A673 (cell line): ENCODE measurements at regions not wholly inside any gene's neighbourhood (a gene's known extent, or its start where the extent isn't known, plus 50 kb on each side); places are given as distances from the start of the nearest gene placed in this dataset.

Experiments used
- BruUV-seq: library from RNA; stranded (reverse); fragments of 400-500 nt; replicated peaks from 2 replicates; lab custom pipeline; 2021; lab: Mats Ljungman, UMichigan
- CTCF ChIA-PET: fragments of 300-600 bp; sonication (Branson Sonifier 250); formaldehyde crosslinking; loops from one replicate; lab custom pipeline; 2022; ENCODE audit warnings: antibody characterized with exemption; lab: Charles Lee
- POLR2A ChIA-PET: fragments of 300-600 bp; sonication (Branson Sonifier 250); formaldehyde crosslinking; loops from one replicate; lab custom pipeline; 2022; ENCODE audit warnings: antibody characterized with exemption; ENCODE audit not compliant: low non-redundant PET; lab: Charles Lee
- DNase-seq: peaks from one replicate; pipeline ENCODE4 v3.0.0-alpha.2; 2015; ENCODE audit warnings: low spot score
- H3K27ac ChIP-seq: fragments of 200-600 bp; sonication (generic); 2 replicates; pipeline ENCODE4 v1.5.1; 2016; ENCODE audit warnings: mixed run types, low read depth, mild to moderate bottlenecking, mixed read lengths, antibody characterized with exemption, low read length; ENCODE audit not compliant: poor library complexity, severe bottlenecking
- H3K27me3 ChIP-seq: fragments of 200-600 bp; sonication (generic); replicated peaks from 2 replicates; pipeline ENCODE4 v1.6.1; 2017; ENCODE audit warnings: mixed run types, low read depth, mild to moderate bottlenecking, mixed read lengths, antibody characterized with exemption, low read length; ENCODE audit not compliant: insufficient read depth, poor library complexity
- H3K36me3 ChIP-seq: fragments of 200-600 bp; sonication (generic); 2 replicates; pipeline ENCODE4 v1.6.1; 2016; ENCODE audit warnings: mixed run types, mild to moderate bottlenecking, mixed read lengths, antibody characterized with exemption, low read length; ENCODE audit not compliant: insufficient read depth, poor library complexity, severe bottlenecking
- H3K4me1 ChIP-seq: fragments of 200-600 bp; sonication (generic); 2 replicates; pipeline ENCODE4 v1.6.1; 2017; ENCODE audit warnings: mixed run types, mild to moderate bottlenecking, mixed read lengths, antibody characterized with exemption, low read length; ENCODE audit not compliant: insufficient read depth, poor library complexity, severe bottlenecking
- H3K4me3 ChIP-seq: fragments of 200-600 bp; sonication (generic); 2 replicates; pipeline ENCODE4 v1.5.1; 2016; ENCODE audit warnings: low read depth, mixed run types, mild to moderate bottlenecking, mixed read lengths, low read length; ENCODE audit not compliant: poor library complexity, severe bottlenecking
- H3K9me3 ChIP-seq: fragments of 200-600 bp; sonication (generic); 2 replicates; pipeline ENCODE4 v1.6.1; 2016; ENCODE audit warnings: mixed run types, low read depth, mild to moderate bottlenecking, mixed read lengths, antibody characterized with exemption, low read length; ENCODE audit not compliant: poor library complexity, severe bottlenecking
- EZH2 ChIP-seq: fragments of 200-600 bp; sonication (generic); IDR thresholded peaks from 2 replicates; pipeline ENCODE4 v1.6.1; 2017; ENCODE audit warnings: borderline replicate concordance, low read depth, mild to moderate bottlenecking, mixed read lengths, antibody characterized with exemption, low read length; ENCODE audit not compliant: poor library complexity, severe bottlenecking
- intact Hi-C: fragments of 100-400 bp; cut with micrococcal nuclease; formaldehyde crosslinking; loops from one replicate; pipeline ENCODE4 v1.10.0; 2022; ENCODE audit not compliant: unreplicated experiment
- TF ChIP-seq, protein P1 (sequence below): fragments of 300-800, 200-600 bp; sonication (generic); conservative IDR thresholded peaks from 2 replicates; pipeline ENCODE4 v1.5.1; 2017; ENCODE audit warnings: low read depth, mild to moderate bottlenecking, antibody characterized with exemption, low read length, moderate library complexity, mixed read lengths

- no peak for TF ChIP-seq EZH2
- TF ChIP-seq, protein P1, sequence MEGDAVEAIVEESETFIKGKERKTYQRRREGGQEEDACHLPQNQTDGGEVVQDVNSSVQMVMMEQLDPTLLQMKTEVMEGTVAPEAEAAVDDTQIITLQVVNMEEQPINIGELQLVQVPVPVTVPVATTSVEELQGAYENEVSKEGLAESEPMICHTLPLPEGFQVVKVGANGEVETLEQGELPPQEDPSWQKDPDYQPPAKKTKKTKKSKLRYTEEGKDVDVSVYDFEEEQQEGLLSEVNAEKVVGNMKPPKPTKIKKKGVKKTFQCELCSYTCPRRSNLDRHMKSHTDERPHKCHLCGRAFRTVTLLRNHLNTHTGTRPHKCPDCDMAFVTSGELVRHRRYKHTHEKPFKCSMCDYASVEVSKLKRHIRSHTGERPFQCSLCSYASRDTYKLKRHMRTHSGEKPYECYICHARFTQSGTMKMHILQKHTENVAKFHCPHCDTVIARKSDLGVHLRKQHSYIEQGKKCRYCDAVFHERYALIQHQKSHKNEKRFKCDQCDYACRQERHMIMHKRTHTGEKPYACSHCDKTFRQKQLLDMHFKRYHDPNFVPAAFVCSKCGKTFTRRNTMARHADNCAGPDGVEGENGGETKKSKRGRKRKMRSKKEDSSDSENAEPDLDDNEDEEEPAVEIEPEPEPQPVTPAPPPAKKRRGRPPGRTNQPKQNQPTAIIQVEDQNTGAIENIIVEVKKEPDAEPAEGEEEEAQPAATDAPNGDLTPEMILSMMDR: no peak
- Histone ChIP-seq H3K27me3 (no peaks in the 10 kb centered on the region), H3K4me1 (no peaks in the 10 kb centered on the region), H3K9me3 (no peaks in the 10 kb centered on the region), H3K4me3 (no peak overlapping the region), H3K27ac (no peak overlapping the region), H3K36me3 (no peaks in the 10 kb centered on the region)
- intact Hi-C loops: no loop called here
- BruUV-seq: no TSS peak
- DNase-seq: no peak
- POLR2A ChIA-PET: no interaction called here
- CTCF ChIA-PET: no interaction called here
Measured at GRCh38 chrX:7704205-7704604, 138.8 kb upstream of the VCX start.

DNA sequence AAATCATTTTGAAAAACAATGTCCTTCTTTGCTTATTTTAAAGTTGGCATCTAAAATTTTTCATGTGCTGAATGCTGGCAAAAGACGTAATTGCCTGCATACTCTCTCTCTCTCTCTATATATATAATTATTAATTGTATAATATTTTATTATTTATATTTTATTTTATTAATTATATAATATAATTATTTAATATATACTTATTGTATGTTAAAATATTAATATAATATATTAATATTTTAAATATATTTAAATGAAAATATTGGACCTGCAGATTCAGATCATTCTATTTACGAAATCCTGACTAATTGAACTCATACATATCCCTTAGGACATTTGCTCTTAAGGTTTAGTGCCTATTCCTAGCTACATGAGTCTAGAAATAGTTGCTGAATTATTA, 144.7 kb upstream of the VCX start:
- H3K4me1 ChIP-seq: no peaks in the 10 kb centered on the region
- no peaks in the 10 kb centered on the region for H3K27me3 ChIP-seq
- H3K4me3 ChIP-seq: no peak overlapping the region
- no peaks in the 10 kb centered on the region for H3K36me3 ChIP-seq
- ChIA-PET CTCF (no interaction called here), POLR2A (no interaction called here)
- TF ChIP-seq, protein P1: no peak
- TF ChIP-seq EZH2: no peak
- DNase-seq: no peak
- intact Hi-C loops: no loop called here
- H3K9me3 ChIP-seq: no peaks in the 10 kb centered on the region
- BruUV-seq: no TSS peak
- H3K27ac ChIP-seq: no peak overlapping the region

GRCh38 chrX:7690842-7691241, 152.1 kb upstream of the VCX start:
- Histone ChIP-seq H3K27ac (no peak overlapping the region), H3K9me3 (no peaks in the 10 kb centered on the region), H3K4me1 (no peaks in the 10 kb centered on the region), H3K4me3 (no peak overlapping the region), H3K36me3 (no peaks in the 10 kb centered on the region), H3K27me3 (no peaks in the 10 kb centered on the region)
- ChIA-PET CTCF (no interaction called here), POLR2A (no interaction called here)
- DNase-seq: no peak
- BruUV-seq: no TSS peak
- TF ChIP-seq EZH2: no peak
- TF ChIP-seq, protein P1: no peak
- intact Hi-C loops: no loop called here
